ENCODE measurements at regions not wholly inside any gene's neighbourhood (a gene's known extent, or its start where the extent isn't known, plus 50 kb on each side); places are given as distances from the start of the nearest gene placed in this dataset.
"Not testable (repeated sequence)": the region's sequence is repeated elsewhere in the genome, so short reads cannot be mapped to it uniquely, and the experiment has no call there.

- FAIRE-seq (no peak), DNase-seq (ENCODE audit: insufficient read length, low spot score) (peak; percentile 12)
- TF ChIP-seq CTCF (IDR thresholded peaks at IDR 0.05; ENCODE audit: insufficient read depth, missing control alignments), result no peak
Observed at GRCh38 chr7:131633342-131633843, 77.0 kb upstream of the PODXL start.

- TF ChIP-seq CTCF (IDR thresholded peaks at IDR 0.05; ENCODE audit: insufficient read depth, missing control alignments), result no peak
- DNase-seq (ENCODE audit: insufficient read length, low spot score) (no peak), FAIRE-seq (no peak)
Observed at GRCh38 chr7:131630427-131630826, 74.0 kb upstream of the PODXL start.

- no peak for FAIRE-seq
- no peak for TF ChIP-seq CTCF (IDR thresholded peaks at IDR 0.05; ENCODE audit: insufficient read depth, missing control alignments)
- no peak for DNase-seq (ENCODE audit: insufficient read length, low spot score)
Observed at GRCh38 chr7:131629217-131629882, 72.9 kb upstream of the PODXL start.

GRCh38 chr7:131628634-131629033 is 72.2 kb upstream of the PODXL start:
- DNase-seq (ENCODE audit: insufficient read length, low spot score) (no peak), FAIRE-seq (no peak)
- no peak for TF ChIP-seq CTCF (IDR thresholded peaks at IDR 0.05; ENCODE audit: insufficient read depth, missing control alignments)

DNA sequence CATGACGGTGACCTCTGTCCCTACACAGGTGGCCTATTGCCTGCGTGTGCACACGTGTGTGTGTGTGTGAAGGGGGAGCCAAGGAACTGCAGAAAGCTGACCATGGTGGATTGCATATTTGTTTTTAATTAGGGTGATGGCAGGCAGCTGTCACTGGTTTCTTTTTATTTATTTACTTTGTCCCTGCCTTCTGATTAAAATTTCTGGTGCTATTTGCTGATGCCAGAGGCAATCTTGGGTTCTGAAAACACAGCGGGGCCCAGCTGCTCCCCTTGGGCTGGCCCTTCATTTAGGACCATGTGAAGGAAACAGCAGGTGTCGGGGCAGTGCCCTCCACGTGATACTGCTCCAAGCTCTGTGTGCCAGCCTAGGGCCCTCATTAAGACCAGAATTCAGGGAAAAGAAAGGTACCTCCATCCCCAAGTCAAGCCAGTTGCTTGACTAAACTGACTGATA is 71.3 kb upstream of the PODXL start:
- no peak for DNase-seq (ENCODE audit: insufficient read length, low spot score)
- TF ChIP-seq CTCF (IDR thresholded peaks at IDR 0.05; ENCODE audit: insufficient read depth, missing control alignments), result no peak
- no peak for FAIRE-seq

GRCh38 chr7:131626643-131627042 is 70.2 kb upstream of the PODXL start:
- no peak for TF ChIP-seq CTCF (IDR thresholded peaks at IDR 0.05; ENCODE audit: insufficient read depth, missing control alignments)
- DNase-seq (ENCODE audit: insufficient read length, low spot score) (no peak), FAIRE-seq (no peak)

- no peak for TF ChIP-seq CTCF (IDR thresholded peaks at IDR 0.05; ENCODE audit: insufficient read depth, missing control alignments)
- FAIRE-seq (no peak), DNase-seq (ENCODE audit: insufficient read length, low spot score) (no peak)
Observed at GRCh38 chr7:131625817-131626372, 69.5 kb upstream of the PODXL start.

GRCh38 chr7:131625345-131625744 is 68.9 kb upstream of the PODXL start:
- FAIRE-seq; DNase-seq (ENCODE audit: insufficient read length, low spot score): not testable (repeated sequence)
